ENCODE measurements at regions not wholly inside any gene's neighbourhood (a gene's known extent, or its start where the extent isn't known, plus 50 kb on each side); places are given as distances from the start of the nearest gene placed in this dataset.

DNA sequence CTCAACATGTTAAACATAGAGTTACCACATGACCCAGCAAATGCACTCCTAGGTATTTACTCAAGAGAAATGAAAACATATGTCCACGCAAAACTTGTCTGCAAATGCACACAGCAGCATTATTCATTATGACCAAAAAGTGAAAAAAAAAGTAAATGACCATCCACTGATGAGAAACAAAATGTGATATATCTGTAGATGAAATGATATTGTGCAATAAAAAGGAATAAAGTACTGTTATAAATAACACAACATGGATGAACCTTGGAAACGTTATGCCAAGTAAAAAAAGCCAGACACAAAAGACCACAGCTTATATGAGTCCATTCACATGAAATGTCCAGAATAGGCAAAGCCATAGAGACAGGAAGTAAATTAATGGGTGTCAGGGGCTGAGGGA is 61.4 kb upstream of the SKAP2 start:
- Histone ChIP-seq H3K36me3 (no peaks in the 10 kb centered on the region), H3K27ac (no peak overlapping the region), H3K27me3 (no peaks in the 10 kb centered on the region), H3K9me3 (no peaks in the 10 kb centered on the region), H3K4me3 (no peak overlapping the region), H3K4me1 (no peaks in the 10 kb centered on the region)
- no peak for DNase-seq (ENCODE audit: low spot score in 2 of 2)
- TF ChIP-seq, protein P1, sequence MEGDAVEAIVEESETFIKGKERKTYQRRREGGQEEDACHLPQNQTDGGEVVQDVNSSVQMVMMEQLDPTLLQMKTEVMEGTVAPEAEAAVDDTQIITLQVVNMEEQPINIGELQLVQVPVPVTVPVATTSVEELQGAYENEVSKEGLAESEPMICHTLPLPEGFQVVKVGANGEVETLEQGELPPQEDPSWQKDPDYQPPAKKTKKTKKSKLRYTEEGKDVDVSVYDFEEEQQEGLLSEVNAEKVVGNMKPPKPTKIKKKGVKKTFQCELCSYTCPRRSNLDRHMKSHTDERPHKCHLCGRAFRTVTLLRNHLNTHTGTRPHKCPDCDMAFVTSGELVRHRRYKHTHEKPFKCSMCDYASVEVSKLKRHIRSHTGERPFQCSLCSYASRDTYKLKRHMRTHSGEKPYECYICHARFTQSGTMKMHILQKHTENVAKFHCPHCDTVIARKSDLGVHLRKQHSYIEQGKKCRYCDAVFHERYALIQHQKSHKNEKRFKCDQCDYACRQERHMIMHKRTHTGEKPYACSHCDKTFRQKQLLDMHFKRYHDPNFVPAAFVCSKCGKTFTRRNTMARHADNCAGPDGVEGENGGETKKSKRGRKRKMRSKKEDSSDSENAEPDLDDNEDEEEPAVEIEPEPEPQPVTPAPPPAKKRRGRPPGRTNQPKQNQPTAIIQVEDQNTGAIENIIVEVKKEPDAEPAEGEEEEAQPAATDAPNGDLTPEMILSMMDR (IDR thresholded peaks at IDR 0.05), result no peak
- intact Hi-C loops (cut with DNase I), result no loop called here

DNA sequence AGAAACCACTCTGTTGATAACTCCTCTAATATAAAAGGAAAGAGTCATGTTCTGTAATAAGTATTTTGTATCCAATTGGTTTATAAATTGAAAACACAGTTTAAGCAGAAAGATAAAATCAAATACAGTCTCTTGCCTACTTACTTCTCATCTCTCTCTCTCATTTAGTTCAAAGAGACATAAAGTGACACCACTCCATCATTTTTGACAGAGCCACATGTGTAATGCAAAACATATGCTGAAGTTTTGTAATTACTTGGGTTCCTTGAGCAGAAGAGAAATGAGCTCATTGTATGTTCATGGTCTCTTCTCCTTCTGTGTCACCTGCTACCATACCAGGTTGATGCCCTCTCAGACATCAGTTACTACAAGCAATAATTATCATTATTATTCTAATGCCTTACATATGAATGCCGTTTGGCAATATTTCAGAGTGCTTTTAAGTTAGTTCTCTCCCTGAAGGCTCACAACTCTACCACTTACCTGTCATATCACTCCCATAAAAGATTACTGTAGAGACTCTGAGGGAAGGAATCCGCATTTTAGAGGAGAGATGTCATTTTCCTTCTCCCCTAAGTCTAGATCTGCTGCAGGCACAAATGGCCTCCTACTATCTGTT is 59.9 kb upstream of the SKAP2 start:
- Histone ChIP-seq H3K9me3 (no peaks in the 10 kb centered on the region), H3K27me3 (no peaks in the 10 kb centered on the region), H3K4me3 (no peak overlapping the region), H3K27ac (no peak overlapping the region), H3K36me3 (no peaks in the 10 kb centered on the region), H3K4me1 (no peaks in the 10 kb centered on the region)
- intact Hi-C loops (cut with DNase I), result no loop called here
- DNase-seq (ENCODE audit: low spot score in 2 of 2), result no peak
- TF ChIP-seq, protein P1 (IDR thresholded peaks at IDR 0.05), result no peak

DNA sequence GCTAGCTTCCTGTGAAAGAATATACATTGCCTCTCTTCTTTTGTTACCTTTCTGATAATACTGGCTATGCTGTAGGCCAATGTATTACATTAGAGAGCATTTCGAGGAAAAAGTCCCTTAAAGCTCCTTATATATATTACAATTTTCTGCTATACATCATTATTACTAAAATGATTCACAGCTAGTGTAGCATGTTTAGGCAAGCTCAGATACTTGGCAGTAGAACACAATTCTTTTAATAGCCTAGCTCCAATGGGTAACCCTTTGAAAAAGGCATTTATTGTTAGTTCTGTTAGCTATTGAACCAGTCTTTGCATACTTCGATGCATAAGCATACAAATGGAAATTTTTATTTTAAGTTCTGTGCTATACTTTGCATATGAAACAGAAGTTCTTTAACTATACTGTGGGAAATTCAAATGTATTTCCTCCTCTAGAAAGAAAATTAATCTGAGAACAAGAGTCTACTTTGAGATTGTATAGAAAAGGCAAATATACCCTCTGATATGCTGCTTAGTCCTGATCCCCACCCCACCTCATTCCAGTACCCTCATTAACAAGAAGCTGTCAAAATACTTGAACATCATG is 55.6 kb upstream of the SKAP2 start:
- Histone ChIP-seq H3K4me1 (no peaks in the 10 kb centered on the region), H3K4me3 (no peak overlapping the region), H3K9me3 (no peaks in the 10 kb centered on the region), H3K27me3 (no peaks in the 10 kb centered on the region), H3K36me3 (no peaks in the 10 kb centered on the region), H3K27ac (no peak overlapping the region)
- intact Hi-C loops (cut with DNase I), result no loop called here
- DNase-seq (ENCODE audit: low spot score in 2 of 2), result no peak
- TF ChIP-seq, protein P1 (IDR thresholded peaks at IDR 0.05), result no peak

DNA sequence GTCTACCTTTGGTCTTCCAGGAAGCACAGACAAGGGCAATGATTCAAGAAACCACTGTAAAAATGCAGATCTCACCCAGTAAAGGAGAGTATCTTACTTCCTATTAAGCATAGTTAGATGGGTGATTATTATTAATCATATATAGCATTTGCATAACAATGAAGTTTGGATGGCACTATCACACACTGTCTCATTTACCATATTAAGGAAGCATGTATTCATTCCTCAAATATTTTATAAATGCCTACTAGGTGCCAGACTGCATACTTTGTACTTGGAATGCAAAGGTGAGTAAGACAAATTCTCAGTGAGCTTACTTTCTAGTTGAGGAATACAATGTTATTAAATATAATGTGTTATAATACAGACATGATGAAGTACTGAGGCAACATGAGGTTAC is 53.9 kb upstream of the SKAP2 start:
- no peaks in the 10 kb centered on the region for H3K9me3 ChIP-seq
- H3K4me3 ChIP-seq, result no peak overlapping the region
- no peak overlapping the region for H3K27ac ChIP-seq
- no peaks in the 10 kb centered on the region for H3K4me1 ChIP-seq
- intact Hi-C loops (cut with DNase I), result no loop called here
- no peaks in the 10 kb centered on the region for H3K36me3 ChIP-seq
- no peaks in the 10 kb centered on the region for H3K27me3 ChIP-seq
- TF ChIP-seq, protein P1 (IDR thresholded peaks at IDR 0.05), result no peak
- DNase-seq (ENCODE audit: low spot score in 2 of 2), result no peak

DNA sequence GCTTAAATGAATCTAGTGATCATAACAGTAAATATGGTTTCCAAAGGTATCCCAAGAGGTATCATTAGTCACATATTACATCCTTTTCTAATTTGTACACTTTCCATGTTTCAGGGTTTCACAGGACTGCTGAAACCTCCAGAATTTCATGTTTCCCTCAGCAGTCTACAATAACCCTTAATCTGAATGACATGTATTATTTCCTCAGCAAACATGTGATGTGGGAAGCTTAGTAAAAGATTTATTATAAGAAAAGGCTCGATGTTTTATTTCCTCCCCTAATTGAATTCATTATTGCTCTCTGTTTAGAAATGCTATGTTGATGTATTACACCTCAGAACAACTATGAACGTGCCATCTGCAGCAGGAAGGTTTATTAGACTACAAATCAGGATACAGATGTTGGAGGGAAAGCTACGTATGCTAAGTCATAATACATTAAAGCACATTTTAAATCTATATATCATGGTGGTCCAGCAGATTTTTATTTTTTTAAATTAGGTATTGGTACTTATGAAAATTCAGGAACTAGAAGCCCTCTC is 52.5 kb upstream of the SKAP2 start:
- H3K27me3 ChIP-seq, result no peaks in the 10 kb centered on the region
- no peak overlapping the region for H3K4me3 ChIP-seq
- TF ChIP-seq, protein P1 (IDR thresholded peaks at IDR 0.05), result no peak
- H3K27ac ChIP-seq, result no peak overlapping the region
- no peaks in the 10 kb centered on the region for H3K36me3 ChIP-seq
- H3K9me3 ChIP-seq, result no peaks in the 10 kb centered on the region
- no peak for DNase-seq (ENCODE audit: low spot score in 2 of 2)
- intact Hi-C loops (cut with DNase I), result no loop called here
- no peaks in the 10 kb centered on the region for H3K4me1 ChIP-seq

Data from ascending aorta (tissue), 2 donors.